Endothelial cell of umbilical vein (primary cell): ENCODE measurements at regions not wholly inside any gene's neighbourhood (a gene's known extent, or its start where the extent isn't known, plus 50 kb on each side); places are given as distances from the start of the nearest gene placed in this dataset.
"Not testable (repeated sequence)": the region's sequence is repeated elsewhere in the genome, so short reads cannot be mapped to it uniquely, and the experiment has no call there.

Experiments used
- CTCF ChIP-seq, 2 donors: IDR thresholded peaks; 1 replicate in 1 of 2; 2 replicates in 1 of 2; pipeline ENCODE4 v1.5.1; 2011; ENCODE audit warnings: low read length in 2 of 2, mild to moderate bottlenecking in 2 of 2, moderate library complexity in 2 of 2, control low read depth in 1 of 2, inconsistent platforms in 1 of 2, low read depth in 1 of 2; ENCODE audit not compliant: insufficient read depth in 1 of 2; ENCODE audit errors: extremely low read depth in 1 of 2
- EZH2 ChIP-seq: IDR thresholded peaks from 2 replicates; pipeline ENCODE4 v1.6.1; 2012; ENCODE audit warnings: borderline replicate concordance, low read depth, mild to moderate bottlenecking, moderate library complexity, low read length, inconsistent platforms; ENCODE audit not compliant: severe bottlenecking
- JUN ChIP-seq: IDR thresholded peaks from 2 replicates; pipeline ENCODE4 v1.6.1; 2011; ENCODE audit warnings: borderline replicate concordance, low read depth; ENCODE audit not compliant: insufficient read length, insufficient read depth
- POLR2A ChIP-seq: IDR thresholded peaks from 2 replicates; pipeline ENCODE4 v1.6.1; 2012; ENCODE audit warnings: low read depth, mild to moderate bottlenecking, control low read depth, low read length
- POLR2AphosphoS5 ChIP-seq: IDR thresholded peaks from 2 replicates; pipeline ENCODE4 v1.6.1; 2012; ENCODE audit warnings: low read depth, mild to moderate bottlenecking, control low read depth, low read length, moderate library complexity; ENCODE audit not compliant: insufficient read depth
- TF ChIP-seq, protein P1 (sequence below): IDR thresholded peaks from 2 replicates; pipeline ENCODE4 v1.6.1; 2011; ENCODE audit not compliant: insufficient read depth, insufficient read length

GRCh38 chr11:15365286-15365685 is 250.6 kb downstream of the INSC start:
- not testable (repeated sequence) for TF ChIP-seq CTCF (IDR thresholded peaks at IDR 0.05; ENCODE audit: extremely low read depth in 1 of 2, insufficient read depth in 1 of 2, low read depth in 1 of 2, low read length in 2 of 2); EZH2; POLR2AphosphoS5; POLR2A; JUN
- TF ChIP-seq, protein P1, sequence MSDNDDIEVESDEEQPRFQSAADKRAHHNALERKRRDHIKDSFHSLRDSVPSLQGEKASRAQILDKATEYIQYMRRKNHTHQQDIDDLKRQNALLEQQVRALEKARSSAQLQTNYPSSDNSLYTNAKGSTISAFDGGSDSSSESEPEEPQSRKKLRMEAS, result not testable (repeated sequence)
